NCI-H146 (cell line): ENCODE measurements at regions not wholly inside any gene's neighbourhood (a gene's known extent, or its start where the extent isn't known, plus 50 kb on each side); places are given as distances from the start of the nearest gene placed in this dataset.
"Not testable (repeated sequence)": the region's sequence is repeated elsewhere in the genome, so short reads cannot be mapped to it uniquely, and the experiment has no call there.

ENCODE experiments used
- DNase-seq: peaks from one replicate; lab custom pipeline; 2025; lab: John Stamatoyannopoulos, UW

DNA sequence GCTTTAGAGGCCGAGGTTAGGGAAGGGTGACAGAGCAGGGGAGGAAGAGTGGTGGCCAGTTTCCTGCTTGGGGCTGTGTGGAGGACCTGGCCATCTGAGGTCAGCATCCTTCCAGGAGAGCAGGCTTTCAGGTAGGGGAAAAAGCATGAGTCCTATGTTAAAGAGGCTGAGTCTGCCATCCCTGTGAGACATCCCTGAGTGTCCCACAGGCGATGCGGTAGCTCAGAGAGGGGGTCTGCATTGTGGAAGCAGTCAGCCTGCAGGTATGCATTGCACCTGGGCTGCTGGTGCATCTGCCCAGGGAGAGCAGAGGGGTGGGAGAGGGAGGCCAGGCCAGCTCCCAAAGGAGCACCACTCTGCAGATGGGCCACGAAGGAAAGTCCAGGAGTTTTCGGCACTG lies 282.1 kb upstream of the ZNF32 start:
- no peak for DNase-seq

DNA sequence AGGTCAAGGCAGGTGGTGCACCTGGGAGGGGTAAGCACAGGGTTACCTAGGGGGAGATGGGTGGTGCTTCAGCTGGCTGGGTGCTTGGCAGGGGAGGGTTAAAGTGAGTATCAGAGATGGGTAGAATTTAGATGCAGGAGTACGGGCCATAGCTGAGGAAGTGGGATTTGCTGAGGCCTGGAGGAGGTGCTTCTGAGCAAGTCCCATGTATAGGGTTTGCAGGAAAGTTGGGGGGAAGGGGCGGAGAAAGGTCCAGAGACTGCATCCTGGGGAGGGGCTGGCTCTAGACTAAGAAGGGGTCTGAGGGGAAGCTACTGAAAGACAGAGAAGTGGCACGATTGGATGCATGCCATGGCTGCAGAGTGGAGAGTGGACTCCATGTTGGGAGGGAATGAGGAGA lies 281.6 kb upstream of the ZNF32 start:
- DNase-seq, result no peak

DNA sequence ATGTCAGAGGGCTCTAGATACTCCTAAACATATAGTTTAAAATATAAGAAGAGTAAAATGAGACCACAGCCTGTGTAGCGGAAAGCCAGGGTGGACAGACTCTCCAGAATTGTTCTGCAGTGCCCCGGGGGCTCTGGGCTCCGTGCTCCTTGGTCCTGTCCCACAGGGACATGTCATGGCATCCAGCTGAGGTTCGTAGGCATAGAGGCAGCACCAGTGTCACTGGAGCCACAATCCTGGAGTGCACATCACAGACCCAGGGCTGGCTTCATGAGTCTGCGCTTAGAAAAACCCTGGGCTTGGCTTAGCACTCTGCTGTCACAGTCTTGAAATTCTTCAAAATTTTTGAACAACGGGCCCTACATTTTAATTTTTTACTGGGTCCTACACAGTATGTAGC lies 280.4 kb upstream of the ZNF32 start:
- no peak for DNase-seq

DNA sequence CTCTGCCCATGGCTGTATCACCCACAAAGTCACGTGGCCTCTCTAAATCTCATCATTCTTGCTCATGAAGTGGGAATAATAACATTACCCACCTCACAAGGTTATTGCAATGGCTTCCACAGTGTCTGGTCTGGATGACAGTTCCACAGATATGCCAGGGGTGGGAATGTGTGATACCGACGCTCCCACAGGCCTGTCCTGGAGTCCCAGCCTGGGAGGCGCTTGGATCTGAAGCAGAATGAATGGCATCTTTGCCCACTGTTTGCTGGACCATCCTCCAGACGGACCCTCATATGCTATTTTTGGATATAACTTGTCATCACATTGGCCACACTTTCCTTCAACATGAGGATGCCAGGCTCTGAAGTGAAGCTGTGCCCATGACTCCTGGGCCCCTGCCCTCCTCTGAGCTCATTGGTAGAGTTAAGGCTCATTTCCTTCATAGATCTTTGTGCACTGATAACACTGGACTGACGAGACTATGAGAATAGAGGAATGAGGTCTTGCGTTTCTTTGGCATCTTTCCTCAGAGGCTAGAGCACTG lies 279.8 kb upstream of the ZNF32 start:
- DNase-seq, result no peak

DNA sequence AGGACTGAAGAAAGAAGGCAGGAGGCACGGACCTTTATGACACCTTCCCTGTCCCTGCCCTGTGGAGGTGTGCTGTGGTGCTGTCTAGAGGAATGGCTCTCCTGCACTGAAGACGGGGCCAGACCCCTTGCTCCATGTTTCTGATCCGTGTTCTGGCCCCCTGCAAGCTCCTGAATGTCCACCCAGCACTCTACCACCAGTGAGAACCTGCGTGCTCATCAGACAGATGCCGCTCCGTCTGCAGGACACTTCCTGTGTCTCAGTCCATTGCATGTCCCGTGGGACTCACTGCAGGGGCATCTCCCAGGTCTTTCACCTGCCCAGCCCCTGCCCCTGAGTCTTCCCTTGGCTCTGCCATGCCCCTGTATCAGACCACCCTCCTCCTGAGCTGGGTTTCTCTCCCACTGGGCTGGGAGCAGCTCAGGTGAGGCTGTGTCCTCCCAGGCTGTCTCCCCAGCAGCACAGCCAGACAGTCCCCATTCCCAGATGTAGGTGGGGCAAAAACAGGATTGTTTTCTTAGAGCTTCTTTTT lies 278.3 kb upstream of the ZNF32 start:
- no peak for DNase-seq

DNA sequence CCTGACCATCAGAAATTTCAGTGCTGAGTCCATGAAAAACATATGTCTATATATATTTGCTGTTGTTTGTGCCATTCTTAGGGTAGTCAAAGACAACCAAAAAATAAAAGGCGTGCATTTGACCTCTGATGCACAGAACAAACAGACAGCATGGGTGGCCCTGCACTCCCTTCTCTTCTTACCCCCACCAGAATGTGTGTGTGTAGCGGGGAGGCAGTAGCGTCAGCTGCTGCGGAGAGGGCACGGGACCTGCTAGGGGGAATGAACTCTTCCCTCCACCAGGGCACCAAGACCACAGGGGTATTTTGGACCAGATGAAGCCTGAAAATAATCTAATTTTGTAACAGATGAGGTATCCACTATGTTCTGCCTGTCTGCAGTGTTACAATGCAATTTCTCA lies 277.7 kb upstream of the ZNF32 start:
- DNase-seq, result no peak

DNA sequence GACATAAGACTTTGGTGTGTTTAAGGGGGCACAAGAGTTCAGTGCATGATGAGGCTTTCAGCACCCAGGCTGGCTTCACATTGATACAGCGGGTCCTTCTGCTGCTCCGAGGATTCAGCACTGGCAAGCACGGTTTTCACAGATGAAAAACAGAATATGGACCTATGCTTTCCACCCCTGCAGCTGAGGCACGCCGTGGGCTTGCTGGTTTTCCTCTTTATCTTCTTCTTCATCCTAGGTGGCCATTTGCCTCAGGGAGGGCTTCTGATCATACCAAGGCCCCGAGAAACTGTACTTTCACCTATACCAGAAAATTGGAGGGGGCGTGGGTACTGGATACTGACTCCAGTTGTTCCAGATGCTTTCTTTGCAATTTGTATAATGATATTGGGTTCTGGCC lies 277.1 kb upstream of the ZNF32 start:
- no peak for DNase-seq

DNA sequence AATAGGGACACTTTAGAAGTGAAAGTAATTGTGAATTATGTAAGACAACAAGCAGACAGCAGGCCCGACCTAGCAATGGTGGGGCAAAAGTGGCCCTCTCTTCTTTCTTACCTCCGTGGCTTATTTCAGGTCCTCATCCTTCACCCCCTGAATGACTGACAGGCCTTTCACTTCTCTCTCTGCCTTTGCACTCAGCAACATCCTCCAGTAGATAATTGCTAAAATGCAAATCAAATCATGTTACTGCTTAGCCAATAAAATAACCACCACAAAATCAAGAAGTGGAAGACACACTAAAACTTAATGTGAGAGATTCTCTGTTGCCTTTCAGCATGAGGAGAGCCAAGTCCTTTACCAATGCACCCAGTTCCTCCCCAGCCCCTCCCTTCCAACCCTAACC lies 274.6 kb upstream of the ZNF32 start:
- no peak for DNase-seq

DNA sequence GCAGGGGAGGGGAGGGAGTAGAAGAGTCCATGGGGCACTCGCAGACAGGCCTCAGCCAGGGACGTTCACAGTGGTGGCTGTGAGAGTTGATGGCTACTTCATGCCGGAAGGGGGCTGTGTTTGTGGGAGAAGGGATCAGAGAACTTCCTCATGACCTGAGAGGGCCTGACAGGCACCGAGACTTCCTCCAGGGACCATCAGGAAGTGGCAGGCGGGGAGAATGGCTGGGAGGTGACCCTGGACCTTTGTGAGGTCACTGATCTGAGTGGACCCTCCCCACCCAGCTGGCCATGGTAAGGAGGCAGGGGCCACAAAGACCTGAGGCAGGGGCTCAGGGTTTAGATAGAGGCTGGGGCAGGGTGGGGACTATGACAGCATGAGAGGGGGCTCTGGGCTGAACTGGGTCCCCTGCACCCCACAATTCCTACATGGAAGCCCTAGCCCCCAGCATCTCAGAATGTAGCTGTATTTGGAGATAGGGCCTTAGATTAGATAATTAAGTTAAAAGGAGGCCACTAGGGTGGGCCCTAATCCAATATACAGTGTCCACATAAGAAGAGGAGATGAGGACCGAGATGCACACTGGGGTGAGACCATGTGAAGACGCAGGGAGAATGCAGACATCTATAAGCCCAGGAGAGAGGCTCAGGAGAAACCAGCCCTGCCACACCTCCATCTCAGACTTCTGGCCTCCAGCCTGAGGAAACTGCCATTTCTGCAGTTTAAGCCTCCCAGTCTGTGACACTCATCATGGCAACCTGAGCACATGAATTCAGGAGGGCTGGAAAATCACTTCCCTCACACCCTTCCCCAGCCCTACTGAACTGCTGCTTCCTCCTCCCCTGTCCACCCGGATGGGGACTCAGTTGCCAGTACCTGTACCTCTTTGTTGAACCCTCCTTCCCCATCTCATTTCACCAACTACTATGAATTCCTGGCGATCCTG lies 273.9 kb upstream of the ZNF32 start:
- DNase-seq, result no peak

DNA sequence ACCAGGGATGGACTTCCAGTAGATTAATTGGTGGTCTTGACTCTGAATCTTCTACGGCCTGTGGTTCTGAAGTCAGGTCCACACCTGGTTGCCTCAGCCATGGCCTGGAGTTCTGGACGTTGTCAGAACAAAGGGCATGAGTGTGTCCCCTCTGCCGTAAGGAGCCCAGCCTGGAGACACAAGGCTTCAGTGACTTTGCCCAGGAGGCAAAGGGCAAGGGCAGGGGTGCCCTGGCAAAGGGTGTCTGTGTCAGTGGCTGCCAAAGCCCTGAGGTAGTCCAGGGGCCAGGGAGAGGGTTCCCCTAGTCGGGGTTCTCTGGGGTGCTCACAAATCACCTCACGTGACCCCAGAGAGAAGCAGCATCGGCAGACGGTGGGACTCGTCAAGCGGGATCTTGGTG lies 273.2 kb upstream of the ZNF32 start:
- DNase-seq, result no peak

DNA sequence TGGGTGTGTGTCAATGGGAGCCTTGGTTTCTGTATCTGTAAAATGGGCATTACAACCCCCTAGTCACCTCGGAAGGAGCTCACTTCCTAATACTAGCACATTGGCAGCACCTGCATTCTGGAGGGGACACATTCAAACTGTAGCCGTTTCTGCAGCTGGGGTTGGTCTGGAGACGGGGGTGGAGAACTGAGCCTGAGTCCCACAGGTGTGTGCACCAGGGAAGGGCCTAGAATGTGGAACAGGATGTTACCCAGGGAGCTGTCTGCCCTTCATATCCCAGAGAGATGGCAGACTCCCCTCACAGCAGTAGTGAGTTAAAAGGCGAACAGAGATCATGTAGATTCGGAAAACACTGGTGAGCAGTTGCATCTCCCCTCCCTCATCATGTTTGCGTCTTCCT lies 272.8 kb upstream of the ZNF32 start:
- DNase-seq, result no peak

DNA sequence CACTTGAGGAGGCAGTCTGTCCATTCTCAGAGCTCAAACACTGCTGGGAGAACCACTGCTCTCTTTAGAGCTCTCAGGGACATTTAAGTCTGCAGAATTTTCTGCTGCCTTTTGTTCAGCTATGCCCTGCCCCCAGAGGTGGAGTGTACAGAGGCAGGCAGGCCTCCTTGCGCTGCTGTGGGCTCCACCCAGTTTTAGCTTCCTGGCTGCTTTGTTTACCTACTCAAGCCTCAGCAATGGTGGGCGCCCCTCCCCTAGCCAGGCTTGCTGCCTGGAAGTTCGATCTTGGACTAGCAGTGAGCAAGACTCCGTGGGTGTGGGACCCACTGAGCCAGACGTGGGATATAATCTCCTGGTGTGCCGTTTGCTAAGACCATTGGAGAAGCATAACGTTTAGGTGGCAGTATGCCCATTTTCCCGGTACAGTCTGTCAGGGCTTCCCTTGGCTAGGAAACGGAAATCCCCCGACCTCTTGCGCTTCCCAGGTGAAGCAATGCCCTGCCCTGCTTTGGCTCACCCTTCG lies 271.6 kb upstream of the ZNF32 start:
- DNase-seq, result not testable (repeated sequence)

DNA sequence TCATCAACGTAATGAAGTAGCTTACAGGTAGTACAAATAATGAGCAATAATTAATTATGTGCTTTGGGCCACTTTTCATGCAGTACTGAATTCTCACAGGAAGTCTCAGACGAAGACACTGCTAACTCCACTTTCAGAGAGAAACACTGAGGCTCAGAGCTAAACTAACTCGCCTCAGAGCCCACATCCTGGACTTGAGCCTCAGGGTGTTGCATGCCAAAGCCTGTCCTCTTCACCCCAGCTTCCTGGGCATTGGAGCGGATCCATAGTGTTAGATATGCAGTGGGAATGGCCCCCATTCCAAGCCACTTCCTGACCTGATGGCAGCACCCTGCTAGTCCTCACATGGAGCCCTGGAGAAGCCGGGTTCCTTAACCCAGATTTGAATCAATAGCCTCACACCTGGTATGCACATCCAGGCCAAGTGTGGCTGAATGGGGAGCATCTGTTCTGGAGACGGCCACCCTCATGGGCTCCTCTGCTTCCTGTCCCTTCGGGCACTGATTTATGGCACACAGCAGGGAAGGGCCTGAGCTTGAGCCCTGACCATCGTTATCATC lies 265.1 kb upstream of the ZNF32 start:
- no peak for DNase-seq

DNA sequence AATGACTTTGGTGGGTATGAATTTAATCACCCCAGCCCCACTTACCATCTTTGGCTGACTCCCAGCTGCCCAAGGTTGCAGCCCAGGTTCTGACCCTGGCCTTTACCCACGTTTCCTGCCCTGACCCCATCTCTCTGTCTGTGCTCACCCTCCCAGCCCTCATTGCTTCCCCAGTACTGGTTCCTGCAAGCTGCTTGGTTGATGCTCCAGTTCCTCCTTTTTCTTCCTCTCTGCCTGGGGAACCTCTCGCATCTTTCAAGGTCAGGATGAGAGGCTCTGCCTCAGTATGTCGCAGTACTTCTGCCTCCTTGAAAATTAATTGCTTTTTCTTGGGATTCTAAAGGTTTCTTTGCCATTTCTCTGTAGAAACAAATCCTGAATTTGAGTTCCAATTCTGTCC lies 263.8 kb upstream of the ZNF32 start:
- DNase-seq, result no peak

DNA sequence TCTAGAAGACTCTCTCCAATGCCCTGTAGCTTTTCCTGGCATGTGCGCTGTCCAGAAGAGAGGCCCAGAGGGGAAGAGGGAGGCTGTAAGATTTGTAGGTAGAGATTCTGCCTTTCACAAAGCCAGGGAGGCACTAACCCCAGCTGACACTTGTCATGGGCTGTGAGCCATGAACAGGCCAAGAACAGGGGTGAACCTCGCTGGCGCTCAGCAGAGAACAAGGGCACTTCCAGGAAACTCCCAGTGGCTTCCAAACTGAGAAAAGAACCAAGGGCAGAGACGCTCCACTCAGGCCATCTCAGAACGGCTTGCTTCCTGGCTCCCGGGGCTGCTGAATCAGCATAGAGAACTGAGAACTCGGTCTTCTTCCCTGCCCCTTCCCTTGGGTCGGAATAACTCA lies 257.8 kb upstream of the ZNF32 start:
- no peak for DNase-seq

DNA sequence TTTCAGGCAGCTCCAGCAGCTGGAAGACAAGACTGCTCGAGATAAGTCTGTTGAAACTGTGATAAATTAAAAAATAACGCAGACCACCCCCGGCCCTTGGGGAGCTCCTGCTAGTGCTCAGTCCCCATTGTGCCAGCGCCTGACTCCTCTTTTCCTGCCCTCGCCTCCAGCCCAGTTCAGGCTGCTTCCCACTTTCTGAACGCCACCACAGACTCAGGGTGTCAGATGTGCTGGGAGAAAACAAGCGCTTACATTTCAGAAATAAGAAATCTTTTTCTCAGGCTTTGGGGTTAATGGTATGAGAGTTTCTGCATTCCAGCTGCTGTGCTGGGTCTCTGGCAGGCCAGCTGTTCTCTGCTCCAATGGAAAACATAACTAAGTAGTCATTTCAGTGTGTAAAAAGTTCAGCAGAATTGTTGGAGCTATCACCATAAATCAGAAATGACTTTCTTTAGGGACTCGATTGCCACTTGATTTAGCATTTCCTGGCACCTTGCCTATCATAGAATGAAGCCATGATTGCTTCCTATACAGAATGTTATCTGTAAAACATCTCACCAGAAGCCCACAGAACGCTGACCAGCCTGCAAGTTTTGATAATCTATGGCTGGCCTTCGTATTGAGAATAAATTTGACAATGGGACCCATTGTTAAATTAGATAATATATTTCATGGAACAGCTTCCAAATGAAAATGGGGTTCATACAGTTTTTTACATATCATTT lies 257.0 kb upstream of the ZNF32 start:
- DNase-seq, result no peak

DNA sequence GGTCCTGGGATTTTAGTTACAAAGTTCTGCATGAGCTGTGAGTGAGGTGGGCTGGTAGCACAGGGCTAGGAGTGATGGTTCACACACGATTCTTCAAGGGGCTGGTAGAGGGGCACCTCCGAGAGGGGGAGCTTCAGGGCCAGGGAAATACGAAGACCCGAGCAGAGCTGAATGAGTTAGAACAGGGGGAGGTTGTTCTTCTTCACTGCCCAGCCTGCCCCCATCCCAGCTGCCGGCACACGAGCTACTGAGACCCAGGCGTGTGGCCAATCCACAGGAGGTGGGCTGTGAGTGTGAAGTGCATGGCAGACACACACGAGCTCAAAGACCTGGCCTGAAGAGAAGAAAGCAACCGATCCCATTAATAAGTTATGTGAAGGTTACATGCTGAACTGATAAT lies 256.2 kb upstream of the ZNF32 start:
- DNase-seq, result no peak

DNA sequence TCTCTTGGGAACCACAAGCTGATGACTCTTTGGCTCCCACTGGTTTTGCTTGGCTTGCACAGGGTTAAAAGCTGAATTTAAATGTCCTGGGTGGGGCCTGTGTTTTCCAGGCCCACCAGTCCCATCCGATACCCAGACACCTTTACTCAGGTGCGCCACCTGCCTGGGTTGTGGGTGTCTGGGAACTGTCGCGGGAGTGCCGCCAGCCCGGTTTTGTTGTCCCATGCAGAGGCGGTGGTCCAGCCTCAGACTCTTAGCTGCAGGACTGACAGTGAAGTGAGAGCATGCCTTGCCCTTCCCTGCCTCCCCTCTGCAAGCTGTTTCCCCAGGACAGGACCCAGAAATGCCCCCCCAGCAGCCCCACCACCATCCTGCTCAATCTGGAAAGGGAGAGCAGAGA lies 255.6 kb upstream of the ZNF32 start:
- no peak for DNase-seq

DNA sequence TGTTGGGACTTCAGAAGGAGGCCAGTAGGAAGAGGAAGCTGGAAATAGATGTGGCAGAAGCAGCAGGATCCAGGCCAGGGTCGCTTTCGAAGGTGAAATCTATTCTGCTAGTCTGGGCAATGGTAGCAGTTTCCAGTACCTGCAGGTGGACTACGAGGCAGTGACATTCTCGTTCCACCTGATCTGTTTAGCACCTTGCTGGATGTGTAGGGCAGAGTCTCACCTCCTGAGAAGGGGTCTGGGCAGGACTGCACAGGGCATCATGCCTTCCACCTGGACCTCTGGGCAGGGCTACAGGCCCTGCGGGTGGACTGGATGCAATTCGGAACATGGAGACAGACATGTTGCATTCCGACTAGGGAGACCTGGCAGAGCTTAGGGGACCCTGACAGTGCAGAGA lies 254.8 kb upstream of the ZNF32 start:
- no peak for DNase-seq

DNA sequence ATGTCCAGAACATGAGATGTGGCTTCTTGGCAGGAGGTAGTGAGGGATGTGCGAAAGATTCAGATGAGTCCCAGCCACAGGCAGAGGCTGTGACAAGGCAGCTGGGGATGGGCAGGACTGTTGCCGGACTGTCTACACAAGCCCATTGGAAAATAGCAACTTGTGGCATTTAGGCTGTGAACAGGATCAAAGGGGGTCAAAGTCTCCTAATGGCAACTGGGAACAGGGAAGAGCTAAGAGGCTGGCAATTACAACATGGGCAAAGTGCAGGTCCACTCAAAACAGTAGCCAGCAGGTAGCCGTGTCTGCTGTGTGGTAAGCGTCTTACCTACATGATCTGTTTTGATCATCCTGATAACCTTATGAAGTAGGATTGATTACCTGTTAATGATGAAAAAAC lies 254.2 kb upstream of the ZNF32 start:
- no peak for DNase-seq

DNA sequence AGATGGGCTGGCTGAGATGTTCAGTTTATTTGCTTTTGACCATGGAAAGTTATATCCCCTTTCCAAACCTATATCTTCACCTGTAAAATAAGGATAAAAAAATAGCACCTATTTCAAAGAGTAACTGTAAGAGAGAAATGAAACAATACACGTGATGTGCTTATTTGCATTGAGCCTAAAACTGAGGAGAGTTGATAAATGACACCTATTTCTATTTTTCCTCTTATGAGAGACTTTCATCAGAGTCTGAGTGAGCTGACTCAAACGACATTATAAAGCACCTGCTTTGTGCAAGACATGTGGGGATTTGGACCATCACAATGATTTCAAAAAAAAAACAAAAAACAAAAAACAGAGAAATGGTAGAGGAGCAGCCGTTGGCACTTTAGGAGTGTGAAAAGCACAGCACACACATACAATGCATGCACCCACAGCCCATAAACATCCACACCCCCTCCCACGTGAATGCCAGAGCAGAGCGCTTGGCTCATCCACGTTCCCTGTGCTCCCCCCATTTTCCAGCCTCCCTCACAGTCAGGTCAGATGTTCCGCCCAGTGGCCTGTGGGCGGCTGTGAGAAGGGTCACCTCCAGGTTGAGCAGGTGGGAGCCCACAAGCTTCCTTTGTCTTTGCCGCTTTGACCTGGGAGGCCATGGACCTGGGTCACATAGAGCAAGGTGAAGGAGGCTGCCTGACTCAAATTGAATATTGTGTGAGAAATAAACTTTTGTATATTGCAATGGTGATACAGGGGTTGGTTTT lies 253.2 kb upstream of the ZNF32 start:
- no peak for DNase-seq

DNA sequence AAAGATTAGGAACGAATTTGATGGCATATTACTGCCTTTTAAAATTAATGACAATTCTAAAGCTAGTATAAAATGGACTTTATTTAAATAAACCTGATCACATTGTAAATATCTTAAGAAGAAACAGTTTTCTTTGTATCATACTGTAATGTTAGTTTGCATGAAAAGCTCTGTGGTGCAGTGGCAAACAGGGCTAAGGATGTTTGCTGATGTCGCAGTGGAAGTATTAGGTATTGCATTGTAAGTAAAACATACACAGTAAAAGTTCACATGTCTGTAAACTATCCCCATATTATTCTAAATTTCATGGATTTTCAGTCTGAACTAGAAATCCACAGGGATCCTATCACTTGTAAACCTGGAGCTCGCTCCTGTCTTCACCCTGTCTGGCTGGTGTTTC lies 252.6 kb upstream of the ZNF32 start:
- DNase-seq, result no peak
